ENCODE measurements at regions not wholly inside any gene's neighbourhood (a gene's known extent, or its start where the extent isn't known, plus 50 kb on each side); places are given as distances from the start of the nearest gene placed in this dataset.

DNA sequence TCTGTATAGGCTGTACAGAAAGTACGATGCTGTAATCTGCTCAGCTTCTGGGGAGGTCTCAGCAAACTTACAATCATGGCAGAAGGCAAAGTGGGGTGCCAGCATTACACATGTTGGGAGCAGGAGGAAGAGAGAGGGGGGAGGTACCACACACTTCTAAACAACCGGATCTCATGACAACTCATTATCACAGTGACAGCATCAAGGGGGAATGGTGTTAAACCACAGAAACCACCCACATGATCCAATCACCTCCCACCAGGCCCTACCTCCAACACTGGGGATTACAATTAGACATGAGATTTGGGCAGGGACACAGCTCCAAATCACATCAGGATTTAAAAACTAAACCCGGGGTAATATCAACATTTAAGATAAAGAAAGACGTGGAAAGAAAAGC lies 468.8 kb upstream of the AUTS2 start:
- ATAC-seq (ENCODE audit: low FRiP score in 2 of 2), result no peak
- no peak overlapping the region for H3K27ac ChIP-seq
- no peak for DNase-seq
- no peaks in the 10 kb centered on the region for H3K36me3 ChIP-seq
- TF ChIP-seq POLR2A (IDR thresholded peaks at IDR 0.05) (no peak), EP300 (IDR thresholded peaks at IDR 0.05) (no peak), POLR2AphosphoS5 (IDR thresholded peaks at IDR 0.05) (no peak), CTCF (IDR thresholded peaks at IDR 0.05) (no peak)
- H3K27me3 ChIP-seq, result no peaks in the 10 kb centered on the region
- WGBS, 2 donors, result 67 to 81% methylated on average over 4 of the region's 4 CpGs
- no peak overlapping the region for H3K4me3 ChIP-seq
- H3K9me3 ChIP-seq, result no peaks in the 10 kb centered on the region
- no peaks in the 10 kb centered on the region for H3K4me1 ChIP-seq

GRCh38 chr7:69129951-69130350 lies 468.3 kb upstream of the AUTS2 start:
- TF ChIP-seq POLR2A (IDR thresholded peaks at IDR 0.05) (no peak), POLR2AphosphoS5 (IDR thresholded peaks at IDR 0.05) (no peak), CTCF (IDR thresholded peaks at IDR 0.05) (no peak), EP300 (IDR thresholded peaks at IDR 0.05) (no peak)
- DNase-seq (no peak), ATAC-seq (ENCODE audit: low FRiP score in 2 of 2) (no peak)
- no peak overlapping the region for H3K27ac ChIP-seq
- H3K27me3 ChIP-seq, result no peaks in the 10 kb centered on the region
- no peaks in the 10 kb centered on the region for H3K36me3 ChIP-seq
- no peak overlapping the region for H3K4me3 ChIP-seq
- H3K4me1 ChIP-seq, result no peaks in the 10 kb centered on the region
- no peaks in the 10 kb centered on the region for H3K9me3 ChIP-seq
- 78 to 83% methylated on average over 7 of the region's 7 CpGs for WGBS, 2 donors

GRCh38 chr7:69130396-69130795 lies 467.9 kb upstream of the AUTS2 start:
- 82 to 85% methylated on average over 2 of the region's 2 CpGs for WGBS, 2 donors
- no peak overlapping the region for H3K27ac ChIP-seq
- ATAC-seq (ENCODE audit: low FRiP score in 2 of 2), result no peak

GRCh38 chr7:69134316-69134715 lies 464.0 kb upstream of the AUTS2 start:
- no peak for ATAC-seq (ENCODE audit: low FRiP score in 2 of 2)
- H3K9me3 ChIP-seq, result peaks cover 0 to 14% (median 2%) of the 10 kb centered on the region in 4 donors
- no peak overlapping the region for H3K27ac ChIP-seq
- no peaks in the 10 kb centered on the region for H3K27me3 ChIP-seq
- no peak overlapping the region for H3K4me3 ChIP-seq
- 77 to 81% methylated on average over 2 of the region's 2 CpGs for WGBS, 2 donors
- no peak for DNase-seq
- H3K4me1 ChIP-seq, result no peaks in the 10 kb centered on the region
- no peaks in the 10 kb centered on the region for H3K36me3 ChIP-seq
- no peak for TF ChIP-seq CTCF (IDR thresholded peaks at IDR 0.05)
- TF ChIP-seq POLR2A (IDR thresholded peaks at IDR 0.05), result no peak
- TF ChIP-seq EP300 (IDR thresholded peaks at IDR 0.05), result no peak
- no peak for TF ChIP-seq POLR2AphosphoS5 (IDR thresholded peaks at IDR 0.05)

More at GRCh38 chr7:69130396-69130795, 467.9 kb upstream of the AUTS2 start:
- DNase-seq, result no peak
- Histone ChIP-seq H3K27me3 (no peaks in the 10 kb centered on the region), H3K4me3 (no peak overlapping the region), H3K36me3 (no peaks in the 10 kb centered on the region), H3K9me3 (no peaks in the 10 kb centered on the region), H3K4me1 (no peaks in the 10 kb centered on the region)
- TF ChIP-seq POLR2AphosphoS5 (IDR thresholded peaks at IDR 0.05), result no peak
- TF ChIP-seq EP300 (IDR thresholded peaks at IDR 0.05), result no peak
- TF ChIP-seq POLR2A (IDR thresholded peaks at IDR 0.05), result no peak
- TF ChIP-seq CTCF (IDR thresholded peaks at IDR 0.05), result no peak

DNA sequence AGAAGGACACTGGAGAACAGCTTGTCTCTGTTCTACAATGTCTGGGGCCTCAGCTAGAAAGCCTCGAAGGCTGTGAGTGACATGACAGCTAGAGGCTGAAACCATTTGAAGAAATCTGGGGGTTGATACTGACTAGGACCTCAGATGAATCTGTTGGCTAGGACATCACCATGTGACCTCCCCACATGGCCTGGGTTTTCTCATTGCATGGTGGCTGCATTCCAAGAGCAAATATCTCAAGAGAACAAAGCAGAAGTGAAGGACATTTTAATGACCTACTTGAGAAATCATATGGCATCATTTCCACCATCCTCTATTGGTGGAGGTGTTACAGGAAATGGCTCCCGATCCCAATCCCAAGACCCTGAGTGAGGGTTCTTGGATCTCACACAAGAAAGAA lies 450.6 kb upstream of the AUTS2 start:
- no peak overlapping the region for H3K4me3 ChIP-seq
- TF ChIP-seq POLR2AphosphoS5 (IDR thresholded peaks at IDR 0.05), result no peak
- no peak for TF ChIP-seq EP300 (IDR thresholded peaks at IDR 0.05)
- TF ChIP-seq CTCF (IDR thresholded peaks at IDR 0.05), result no peak
- no peak for TF ChIP-seq POLR2A (IDR thresholded peaks at IDR 0.05)
- ATAC-seq (ENCODE audit: low FRiP score in 2 of 2) (no peak), DNase-seq (no peak)
- no peak overlapping the region for H3K27ac ChIP-seq
- H3K27me3 ChIP-seq, result no peaks in the 10 kb centered on the region
- H3K4me1 ChIP-seq, result no peaks in the 10 kb centered on the region
- H3K9me3 ChIP-seq, result no peaks in the 10 kb centered on the region
- no peaks in the 10 kb centered on the region for H3K36me3 ChIP-seq
- 44 to 55% methylated on average over 2 of the region's 2 CpGs for WGBS, 2 donors
